Endothelial cell of umbilical vein (primary cell): ENCODE measurements at regions not wholly inside any gene's neighbourhood (a gene's known extent, or its start where the extent isn't known, plus 50 kb on each side); places are given as distances from the start of the nearest gene placed in this dataset.

Experiments
- CTCF ChIP-seq, 2 donors: IDR thresholded peaks; 1 replicate in 1 of 2; 2 replicates in 1 of 2; pipeline ENCODE4 v1.5.1; 2011; ENCODE audit warnings: low read length in 2 of 2, mild to moderate bottlenecking in 2 of 2, moderate library complexity in 2 of 2, control low read depth in 1 of 2, inconsistent platforms in 1 of 2, low read depth in 1 of 2; ENCODE audit not compliant: insufficient read depth in 1 of 2; ENCODE audit errors: extremely low read depth in 1 of 2
- EZH2 ChIP-seq: IDR thresholded peaks from 2 replicates; pipeline ENCODE4 v1.6.1; 2012; ENCODE audit warnings: borderline replicate concordance, low read depth, mild to moderate bottlenecking, moderate library complexity, low read length, inconsistent platforms; ENCODE audit not compliant: severe bottlenecking
- FOS ChIP-seq: IDR thresholded peaks from 2 replicates; pipeline ENCODE4 v1.6.1; 2011; ENCODE audit warnings: mild to moderate bottlenecking, low read length, moderate library complexity, borderline replicate concordance; ENCODE audit not compliant: insufficient read depth
- GATA2 ChIP-seq: IDR thresholded peaks from 2 replicates; pipeline ENCODE4 v1.7.0; 2011; ENCODE audit warnings: low read depth, mild to moderate bottlenecking, moderate library complexity, mixed read lengths, low read length; ENCODE audit not compliant: insufficient read length, insufficient read depth
- MAX ChIP-seq: IDR thresholded peaks from 2 replicates; pipeline ENCODE4 v1.6.1; 2011; ENCODE audit not compliant: insufficient read depth, insufficient read length
- MYC ChIP-seq: IDR thresholded peaks from one replicate; pipeline ENCODE4 v1.6.1; 2011; ENCODE audit warnings: mild to moderate bottlenecking, low read depth, low read length
- POLR2A ChIP-seq: IDR thresholded peaks from 2 replicates; pipeline ENCODE4 v1.6.1; 2012; ENCODE audit warnings: low read depth, mild to moderate bottlenecking, control low read depth, low read length
- POLR2AphosphoS5 ChIP-seq: IDR thresholded peaks from 2 replicates; pipeline ENCODE4 v1.6.1; 2012; ENCODE audit warnings: low read depth, mild to moderate bottlenecking, control low read depth, low read length, moderate library complexity; ENCODE audit not compliant: insufficient read depth

GRCh38 chr2:19797243-19797810, 104.5 kb downstream of the TTC32 start:
- TF ChIP-seq CTCF (IDR thresholded peaks at IDR 0.05; ENCODE audit: extremely low read depth in 1 of 2, insufficient read depth in 1 of 2, low read depth in 1 of 2, low read length in 2 of 2) (no peak), MAX (no peak), POLR2A (no peak), EZH2 (no peak), POLR2AphosphoS5 (no peak), FOS (no peak), GATA2 (no peak), MYC (no peak)
